ENCODE measurements at regions not wholly inside any gene's neighbourhood (a gene's known extent, or its start where the extent isn't known, plus 50 kb on each side); places are given as distances from the start of the nearest gene placed in this dataset.
A peak's percentile ranks its signal among the peaks of the same experiment; 100 is the strongest.

DNA sequence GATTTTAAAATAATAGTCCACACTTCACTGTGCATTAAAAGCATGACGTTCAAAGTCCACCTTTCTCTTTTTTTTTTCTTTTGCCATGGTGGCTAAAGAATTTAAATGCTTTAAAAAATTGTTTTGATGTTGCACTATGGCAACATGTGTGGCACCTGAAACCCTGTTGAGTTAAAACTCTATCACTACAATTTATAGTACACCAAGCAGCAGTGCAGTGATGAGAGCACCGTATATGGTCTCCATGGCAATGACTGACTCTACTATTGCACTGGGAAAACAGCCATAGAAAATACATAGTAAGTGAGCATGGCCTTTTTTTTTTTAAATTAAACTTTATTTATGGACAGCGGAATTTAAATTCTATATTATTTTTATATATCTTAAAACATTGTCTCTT lies 298.8 kb downstream of the FIGN start:
- no peaks in the 10 kb centered on the region for H3K27me3 ChIP-seq (ENCODE audit: insufficient read depth, low read depth, low read length)
- H3K4me3 ChIP-seq (ENCODE audit: low read length) = no peak overlapping the region
- no peak overlapping the region for H3K27ac ChIP-seq (ENCODE audit: low read length)
- no peaks in the 10 kb centered on the region for H3K9me2 ChIP-seq (ENCODE audit: insufficient read depth, low read length)
- H3F3A ChIP-seq (ENCODE audit: insufficient read depth, low read length, poor library complexity, severe bottlenecking) = no peaks in the 10 kb centered on the region
- H3K9me3 ChIP-seq (ENCODE audit: low read length) = no peaks in the 10 kb centered on the region
- no peaks in the 10 kb centered on the region for H4K20me1 ChIP-seq (ENCODE audit: insufficient read depth)
- H3K79me2 ChIP-seq (replicated peaks; ENCODE audit: insufficient read depth, low read length) = no peaks in the 10 kb centered on the region
- H2AFZ ChIP-seq (ENCODE audit: low read depth, low read length) = no peak overlapping the region
- H3K9ac ChIP-seq (ENCODE audit: low read length) = no peak overlapping the region
- no peak for TF ChIP-seq MXI1 (conservative IDR thresholded peaks at IDR 0.05; ENCODE audit: poor library complexity, severe bottlenecking)
- no peak for TF ChIP-seq EP300 (conservative IDR thresholded peaks at IDR 0.05; ENCODE audit: poor library complexity, severe bottlenecking)
- TF ChIP-seq TAF1 (IDR thresholded peaks at IDR 0.05; ENCODE audit: low read depth) = no peak
- TF ChIP-seq POLR2AphosphoS5 (IDR thresholded peaks at IDR 0.05) = peak; percentile 62
- H3K4me2 ChIP-seq (ENCODE audit: low read length) = no peak overlapping the region
- no peaks in the 10 kb centered on the region for H3K36me3 ChIP-seq (ENCODE audit: insufficient read depth, low read length)

DNA sequence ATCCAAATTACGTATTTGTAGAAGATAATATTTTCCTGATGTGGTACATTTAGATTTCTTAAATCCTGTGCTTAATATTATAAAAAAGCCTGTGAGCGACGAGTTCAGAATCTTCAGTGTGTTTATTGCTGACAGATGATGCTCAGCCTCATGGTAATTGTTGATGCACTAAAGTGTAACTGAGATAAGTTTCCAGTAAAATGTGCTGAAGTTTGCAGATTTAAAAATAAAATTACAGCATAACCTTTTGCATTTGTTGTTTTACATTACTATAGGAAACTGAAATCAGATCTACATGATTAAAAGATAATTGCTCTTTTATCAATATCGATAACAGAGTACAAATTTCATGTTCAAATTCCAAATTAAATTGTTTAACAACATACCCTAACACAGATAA lies 307.6 kb downstream of the FIGN start:
- no peak overlapping the region for H2AFZ ChIP-seq (ENCODE audit: low read depth, low read length)
- no peaks in the 10 kb centered on the region for H3K79me2 ChIP-seq (replicated peaks; ENCODE audit: insufficient read depth, low read length)
- no peaks in the 10 kb centered on the region for H3K9me2 ChIP-seq (ENCODE audit: insufficient read depth, low read length)
- no peak overlapping the region for H3K4me3 ChIP-seq (ENCODE audit: low read length)
- no peaks in the 10 kb centered on the region for H4K20me1 ChIP-seq (ENCODE audit: insufficient read depth)
- H3K9me3 ChIP-seq (ENCODE audit: low read length) = no peaks in the 10 kb centered on the region
- no peak for TF ChIP-seq RAD21 (conservative IDR thresholded peaks at IDR 0.05)
- TF ChIP-seq TAF1 (IDR thresholded peaks at IDR 0.05; ENCODE audit: low read depth) = no peak
- TF ChIP-seq, protein P1, sequence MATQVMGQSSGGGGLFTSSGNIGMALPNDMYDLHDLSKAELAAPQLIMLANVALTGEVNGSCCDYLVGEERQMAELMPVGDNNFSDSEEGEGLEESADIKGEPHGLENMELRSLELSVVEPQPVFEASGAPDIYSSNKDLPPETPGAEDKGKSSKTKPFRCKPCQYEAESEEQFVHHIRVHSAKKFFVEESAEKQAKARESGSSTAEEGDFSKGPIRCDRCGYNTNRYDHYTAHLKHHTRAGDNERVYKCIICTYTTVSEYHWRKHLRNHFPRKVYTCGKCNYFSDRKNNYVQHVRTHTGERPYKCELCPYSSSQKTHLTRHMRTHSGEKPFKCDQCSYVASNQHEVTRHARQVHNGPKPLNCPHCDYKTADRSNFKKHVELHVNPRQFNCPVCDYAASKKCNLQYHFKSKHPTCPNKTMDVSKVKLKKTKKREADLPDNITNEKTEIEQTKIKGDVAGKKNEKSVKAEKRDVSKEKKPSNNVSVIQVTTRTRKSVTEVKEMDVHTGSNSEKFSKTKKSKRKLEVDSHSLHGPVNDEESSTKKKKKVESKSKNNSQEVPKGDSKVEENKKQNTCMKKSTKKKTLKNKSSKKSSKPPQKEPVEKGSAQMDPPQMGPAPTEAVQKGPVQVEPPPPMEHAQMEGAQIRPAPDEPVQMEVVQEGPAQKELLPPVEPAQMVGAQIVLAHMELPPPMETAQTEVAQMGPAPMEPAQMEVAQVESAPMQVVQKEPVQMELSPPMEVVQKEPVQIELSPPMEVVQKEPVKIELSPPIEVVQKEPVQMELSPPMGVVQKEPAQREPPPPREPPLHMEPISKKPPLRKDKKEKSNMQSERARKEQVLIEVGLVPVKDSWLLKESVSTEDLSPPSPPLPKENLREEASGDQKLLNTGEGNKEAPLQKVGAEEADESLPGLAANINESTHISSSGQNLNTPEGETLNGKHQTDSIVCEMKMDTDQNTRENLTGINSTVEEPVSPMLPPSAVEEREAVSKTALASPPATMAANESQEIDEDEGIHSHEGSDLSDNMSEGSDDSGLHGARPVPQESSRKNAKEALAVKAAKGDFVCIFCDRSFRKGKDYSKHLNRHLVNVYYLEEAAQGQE (IDR thresholded peaks at IDR 0.05; ENCODE audit: borderline replicate concordance) = no peak
- no peak for TF ChIP-seq POLR2AphosphoS5 (IDR thresholded peaks at IDR 0.05)
- TF ChIP-seq MXI1 (conservative IDR thresholded peaks at IDR 0.05; ENCODE audit: poor library complexity, severe bottlenecking) = no peak
- no peak for TF ChIP-seq EZH2 (IDR thresholded peaks at IDR 0.05; ENCODE audit: borderline replicate concordance, insufficient read depth, low read length, poor library complexity, severe bottlenecking)
- TF ChIP-seq, protein P2, sequence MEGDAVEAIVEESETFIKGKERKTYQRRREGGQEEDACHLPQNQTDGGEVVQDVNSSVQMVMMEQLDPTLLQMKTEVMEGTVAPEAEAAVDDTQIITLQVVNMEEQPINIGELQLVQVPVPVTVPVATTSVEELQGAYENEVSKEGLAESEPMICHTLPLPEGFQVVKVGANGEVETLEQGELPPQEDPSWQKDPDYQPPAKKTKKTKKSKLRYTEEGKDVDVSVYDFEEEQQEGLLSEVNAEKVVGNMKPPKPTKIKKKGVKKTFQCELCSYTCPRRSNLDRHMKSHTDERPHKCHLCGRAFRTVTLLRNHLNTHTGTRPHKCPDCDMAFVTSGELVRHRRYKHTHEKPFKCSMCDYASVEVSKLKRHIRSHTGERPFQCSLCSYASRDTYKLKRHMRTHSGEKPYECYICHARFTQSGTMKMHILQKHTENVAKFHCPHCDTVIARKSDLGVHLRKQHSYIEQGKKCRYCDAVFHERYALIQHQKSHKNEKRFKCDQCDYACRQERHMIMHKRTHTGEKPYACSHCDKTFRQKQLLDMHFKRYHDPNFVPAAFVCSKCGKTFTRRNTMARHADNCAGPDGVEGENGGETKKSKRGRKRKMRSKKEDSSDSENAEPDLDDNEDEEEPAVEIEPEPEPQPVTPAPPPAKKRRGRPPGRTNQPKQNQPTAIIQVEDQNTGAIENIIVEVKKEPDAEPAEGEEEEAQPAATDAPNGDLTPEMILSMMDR (IDR thresholded peaks at IDR 0.05; ENCODE audit: poor library complexity, severe bottlenecking) = no peak
- TF ChIP-seq EP300 (conservative IDR thresholded peaks at IDR 0.05; ENCODE audit: poor library complexity, severe bottlenecking) = no peak
- TF ChIP-seq SMC3 (conservative IDR thresholded peaks at IDR 0.05; ENCODE audit: poor library complexity) = no peak
- H3F3A ChIP-seq (ENCODE audit: insufficient read depth, low read length, poor library complexity, severe bottlenecking) = no peaks in the 10 kb centered on the region
- no peak overlapping the region for H3K27ac ChIP-seq (ENCODE audit: low read length)
- no peak overlapping the region for H3K9ac ChIP-seq (ENCODE audit: low read length)
- no peaks in the 10 kb centered on the region for H3K27me3 ChIP-seq (ENCODE audit: insufficient read depth, low read depth, low read length)
- H3K36me3 ChIP-seq (ENCODE audit: insufficient read depth, low read length) = no peaks in the 10 kb centered on the region
- H3K4me2 ChIP-seq (ENCODE audit: low read length) = no peak overlapping the region

DNA sequence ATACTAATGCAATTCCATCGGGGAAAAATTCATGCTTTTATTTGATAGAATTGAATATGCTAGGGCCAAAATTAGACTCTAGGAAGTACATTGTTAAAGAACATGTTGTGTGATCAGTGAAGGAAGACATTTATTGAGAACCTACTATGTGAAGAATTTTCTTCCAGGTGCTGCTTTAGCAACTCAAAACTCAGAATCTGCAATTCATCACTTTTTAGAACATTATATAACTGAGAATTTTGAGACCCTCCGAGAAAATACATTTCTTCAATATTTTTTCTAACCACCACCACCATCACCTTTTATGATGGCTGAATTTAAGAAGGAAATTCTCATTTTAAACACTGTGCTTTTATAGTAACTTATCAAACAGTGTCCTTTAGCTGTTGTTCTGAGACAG lies 315.2 kb downstream of the FIGN start:
- H2AFZ ChIP-seq (ENCODE audit: low read depth, low read length) = no peak overlapping the region
- no peak overlapping the region for H3K9ac ChIP-seq (ENCODE audit: low read length)
- no peaks in the 10 kb centered on the region for H3K36me3 ChIP-seq (ENCODE audit: insufficient read depth, low read length)
- no peaks in the 10 kb centered on the region for H3K79me2 ChIP-seq (replicated peaks; ENCODE audit: insufficient read depth, low read length)
- no peaks in the 10 kb centered on the region for H3K27me3 ChIP-seq (ENCODE audit: insufficient read depth, low read depth, low read length)
- no peak overlapping the region for H3K4me3 ChIP-seq (ENCODE audit: low read length)
- no peak overlapping the region for H3K4me2 ChIP-seq (ENCODE audit: low read length)
- no peaks in the 10 kb centered on the region for H3K9me3 ChIP-seq (ENCODE audit: low read length)
- no peaks in the 10 kb centered on the region for H3K9me2 ChIP-seq (ENCODE audit: insufficient read depth, low read length)
- H3F3A ChIP-seq (ENCODE audit: insufficient read depth, low read length, poor library complexity, severe bottlenecking) = no peaks in the 10 kb centered on the region
- H4K20me1 ChIP-seq (ENCODE audit: insufficient read depth) = no peaks in the 10 kb centered on the region
- TF ChIP-seq, protein P2 (IDR thresholded peaks at IDR 0.05; ENCODE audit: poor library complexity, severe bottlenecking) = no peak
- no peak for TF ChIP-seq POLR2AphosphoS5 (IDR thresholded peaks at IDR 0.05)
- no peak for TF ChIP-seq EZH2 (IDR thresholded peaks at IDR 0.05; ENCODE audit: borderline replicate concordance, insufficient read depth, low read length, poor library complexity, severe bottlenecking)
- no peak for TF ChIP-seq SMC3 (conservative IDR thresholded peaks at IDR 0.05; ENCODE audit: poor library complexity)
- no peak for TF ChIP-seq TAF1 (IDR thresholded peaks at IDR 0.05; ENCODE audit: low read depth)
- no peak for TF ChIP-seq MXI1 (conservative IDR thresholded peaks at IDR 0.05; ENCODE audit: poor library complexity, severe bottlenecking)
- no peak overlapping the region for H3K27ac ChIP-seq (ENCODE audit: low read length)
